Activated CD4-positive, CD25-positive, alpha-beta regulatory T cell treated with anti-CD3 and anti-CD28 coated beads, Interleukin-2, amount 50 U/mL, for 16 hours (primary cell): ENCODE measurements at regions not wholly inside any gene's neighbourhood (a gene's known extent, or its start where the extent isn't known, plus 50 kb on each side); places are given as distances from the start of the nearest gene placed in this dataset.

ENCODE experiments used
- DNase-seq: peaks from one replicate; pipeline ENCODE4 v3.0.0-alpha.2; 2020; ENCODE audit warnings: low read depth, low spot score

DNA sequence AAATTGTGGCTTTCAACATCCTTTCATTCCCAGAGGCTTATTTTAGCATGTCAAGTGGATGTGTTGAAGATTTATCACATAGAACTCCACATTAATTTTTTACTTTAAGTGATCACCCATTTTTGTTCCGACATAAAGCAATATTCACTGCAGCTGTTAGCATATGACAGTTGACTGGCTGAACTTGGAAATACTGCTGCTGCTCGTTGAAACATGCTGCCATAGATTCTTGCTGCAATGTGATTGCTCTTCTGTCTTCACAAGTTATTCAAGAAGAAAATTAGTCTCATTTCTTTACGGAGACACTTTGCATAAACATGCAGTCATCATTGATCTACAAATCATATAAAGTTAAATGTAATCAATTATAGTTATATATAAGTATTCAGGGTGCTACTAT, 248.4 kb downstream of the SAMD5 start:
- DNase-seq: no peak

DNA sequence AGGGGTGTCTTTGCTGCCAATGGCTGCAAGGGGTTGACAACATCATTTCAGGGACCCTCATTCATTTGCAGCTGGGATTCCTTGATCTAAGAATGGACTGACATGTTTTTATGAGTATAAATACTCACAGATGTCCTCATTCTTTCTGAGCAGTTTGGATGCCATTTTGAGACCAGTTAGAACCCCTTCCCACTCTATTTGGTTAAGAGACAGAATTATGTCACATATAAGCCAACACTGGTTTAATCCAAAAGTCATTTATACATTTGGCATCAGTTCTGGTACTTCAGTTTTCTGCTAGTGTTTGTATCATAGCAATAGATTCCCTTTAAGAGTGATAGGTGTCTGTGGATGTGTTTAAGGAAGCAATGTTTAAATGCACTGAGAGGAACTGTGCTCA, 248.8 kb downstream of the SAMD5 start:
- DNase-seq: no peak

DNA sequence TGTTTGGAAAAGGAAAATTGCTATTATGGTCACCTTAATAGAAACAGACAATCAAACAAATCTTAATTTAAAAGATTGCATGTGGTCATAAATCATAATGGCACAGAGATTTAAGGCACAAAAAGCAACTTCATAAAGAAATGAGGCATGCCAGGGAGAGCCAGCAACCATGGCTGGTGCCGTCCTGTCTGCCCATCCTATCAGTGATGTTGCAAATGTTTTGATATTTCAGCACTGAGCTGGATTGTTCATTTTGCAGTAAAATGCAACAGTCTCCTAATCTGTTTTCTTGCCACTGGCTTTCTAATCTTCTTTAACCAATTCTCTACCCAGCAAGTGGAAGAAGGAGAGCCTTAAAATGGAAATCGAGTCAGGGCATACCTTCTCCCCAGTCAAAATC, 249.8 kb downstream of the SAMD5 start:
- no peak for DNase-seq

DNA sequence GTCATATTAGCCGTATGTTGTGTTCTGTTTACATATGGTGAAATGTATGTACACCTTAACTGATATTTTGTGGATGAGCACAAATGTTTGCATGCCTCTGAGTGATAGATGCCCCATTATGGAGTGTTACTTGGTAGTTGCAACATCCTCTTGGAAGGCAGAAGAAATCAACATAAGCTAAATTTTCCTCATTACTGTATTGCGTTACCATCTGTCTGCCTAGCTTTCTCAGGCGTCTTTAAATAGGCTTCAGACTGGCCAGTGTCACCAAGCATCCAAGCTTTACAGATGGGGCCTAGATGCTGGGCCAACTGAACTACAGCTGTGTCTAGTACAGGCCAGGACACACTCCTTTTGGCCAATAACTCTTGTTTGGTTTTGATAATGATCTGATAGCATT, 250.6 kb downstream of the SAMD5 start:
- no peak for DNase-seq

DNA sequence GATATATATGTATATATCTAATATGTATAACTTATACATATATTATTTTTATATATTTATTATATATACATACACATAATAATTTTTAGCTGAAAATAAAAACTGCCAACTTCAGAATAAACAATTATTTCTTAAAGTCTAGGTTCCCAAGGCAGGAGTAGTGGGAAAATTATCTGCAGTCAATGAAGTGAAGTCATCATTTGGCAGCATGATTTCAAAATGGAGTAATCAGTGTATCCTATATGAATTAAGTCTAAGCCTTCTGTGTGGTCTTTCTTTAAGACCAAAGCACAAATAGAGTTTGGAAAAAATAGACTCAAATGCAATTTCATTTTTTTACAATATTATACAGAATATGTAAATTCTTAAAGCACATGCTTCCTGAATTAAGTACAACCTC, 251.0 kb downstream of the SAMD5 start:
- DNase-seq: no peak

DNA sequence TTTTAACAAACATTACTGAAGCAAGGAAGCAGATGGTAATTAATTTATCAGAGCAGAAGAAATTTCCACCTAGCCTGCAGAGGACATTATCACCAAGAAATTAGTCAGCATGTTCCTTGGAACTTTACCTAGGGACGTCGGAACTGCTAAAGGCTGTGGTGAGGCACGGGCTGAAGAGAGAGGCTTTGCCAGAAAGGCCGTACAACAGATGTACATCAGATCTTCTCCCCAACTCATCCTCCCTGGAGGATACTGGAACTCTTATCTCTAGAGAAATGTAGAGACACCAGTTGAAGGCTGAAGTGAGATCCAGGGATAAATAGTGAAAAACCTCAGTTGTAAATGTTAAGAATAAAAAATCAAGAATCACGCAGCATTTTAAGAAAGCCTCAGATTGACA, 257.1 kb downstream of the SAMD5 start:
- no peak for DNase-seq

DNA sequence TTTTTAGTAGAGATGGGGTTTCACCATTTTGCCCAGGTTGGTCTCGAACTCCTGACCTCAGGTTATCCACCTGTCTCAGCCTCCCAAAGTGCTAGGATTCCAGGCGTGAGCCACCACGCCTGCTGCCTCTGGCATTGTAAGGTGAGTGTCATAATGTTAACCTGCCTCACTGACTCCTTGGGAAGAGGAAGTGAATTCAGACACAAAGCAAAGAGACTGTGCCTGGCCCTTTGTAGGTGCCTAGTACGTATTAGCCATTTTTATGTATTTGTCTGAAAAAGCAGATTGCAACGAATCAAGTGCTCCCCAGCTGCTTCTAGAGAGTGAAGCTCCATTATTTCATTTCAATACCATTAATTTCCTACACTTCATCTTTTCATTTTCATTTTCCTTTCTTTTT, 260.5 kb downstream of the SAMD5 start:
- DNase-seq: no peak

DNA sequence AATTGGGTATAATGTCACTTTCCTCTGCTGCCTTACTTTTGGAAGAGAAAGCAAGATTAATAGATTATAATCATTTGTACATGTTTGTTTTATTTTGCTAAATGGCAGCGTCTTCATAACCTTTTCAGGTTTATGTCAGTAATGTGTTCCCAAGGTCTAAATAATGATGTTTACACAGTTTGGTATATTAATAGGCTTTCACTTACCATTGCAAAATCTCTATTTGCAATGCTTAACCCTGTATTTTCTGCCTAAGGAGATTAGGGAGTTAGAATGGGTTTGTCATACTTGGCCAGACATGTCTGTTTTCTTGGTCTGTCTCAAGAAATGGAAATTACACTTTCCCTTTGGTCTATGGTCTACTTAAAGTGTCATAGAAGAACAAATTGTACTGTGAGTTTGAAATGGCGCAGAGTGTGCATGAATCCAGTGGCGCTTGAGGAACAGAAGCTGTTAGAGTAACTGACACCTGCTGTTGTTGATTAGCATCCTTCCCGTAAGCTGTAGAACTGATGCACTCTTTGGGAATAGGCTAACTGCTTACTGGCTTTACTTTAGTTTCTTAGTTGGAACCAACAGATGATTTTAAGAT, 261.1 kb downstream of the SAMD5 start:
- no peak for DNase-seq

DNA sequence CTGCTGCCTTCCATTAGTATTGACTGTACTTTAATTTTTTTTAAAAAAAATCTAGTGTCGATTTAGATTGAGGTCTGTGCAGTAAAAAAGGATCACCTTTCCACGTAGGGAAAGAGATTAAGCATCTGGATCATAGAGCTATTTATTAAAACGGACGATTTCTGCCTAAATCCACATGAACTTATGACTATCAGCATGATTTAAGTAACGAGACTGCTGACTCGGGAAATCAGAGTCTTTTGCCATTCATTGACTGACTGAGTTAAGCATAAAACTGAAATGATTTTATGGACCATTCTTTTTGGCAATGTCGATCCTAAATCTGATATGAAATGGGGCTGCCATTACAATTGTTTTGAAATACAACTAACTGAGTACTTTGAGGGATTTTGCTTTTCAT, 261.7 kb downstream of the SAMD5 start:
- DNase-seq: no peak

DNA sequence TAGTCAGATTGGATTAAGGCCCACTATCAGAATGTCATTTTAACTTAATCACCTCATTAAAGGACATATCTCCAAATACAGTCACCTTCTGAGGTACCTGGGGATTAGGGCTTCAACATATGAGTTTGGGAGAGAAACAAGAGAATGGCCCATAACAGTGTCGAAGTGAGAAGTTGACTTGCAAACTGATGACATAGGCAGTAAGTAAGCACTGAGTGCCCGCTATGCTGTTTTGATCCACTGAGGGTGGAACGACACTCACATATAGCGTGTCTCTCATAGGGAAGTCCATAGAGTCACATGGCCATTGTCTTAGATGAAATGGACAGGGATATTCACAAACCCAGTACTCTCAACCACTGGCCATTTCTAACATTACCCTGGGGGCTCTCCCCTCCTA, 264.2 kb downstream of the SAMD5 start:
- DNase-seq: no peak

DNA sequence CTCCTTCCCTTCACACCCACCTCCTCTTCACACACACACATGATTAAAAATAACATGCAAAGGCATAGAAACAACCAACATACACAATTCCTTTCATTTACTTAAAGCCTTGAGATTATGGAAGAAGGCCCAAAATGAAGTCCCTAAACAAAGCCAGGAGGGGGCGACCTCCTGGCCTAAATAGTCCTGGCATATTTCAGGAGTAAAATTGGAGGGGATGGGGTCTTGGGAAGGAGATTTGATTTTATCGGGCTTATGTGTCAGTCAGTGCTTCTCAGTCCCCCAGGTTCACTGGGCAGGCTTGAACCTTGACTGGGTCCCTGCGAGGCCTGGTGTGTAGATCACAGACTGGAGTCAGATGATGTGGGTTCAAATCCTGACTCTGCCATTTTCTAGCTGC, 266.4 kb downstream of the SAMD5 start:
- no peak for DNase-seq

DNA sequence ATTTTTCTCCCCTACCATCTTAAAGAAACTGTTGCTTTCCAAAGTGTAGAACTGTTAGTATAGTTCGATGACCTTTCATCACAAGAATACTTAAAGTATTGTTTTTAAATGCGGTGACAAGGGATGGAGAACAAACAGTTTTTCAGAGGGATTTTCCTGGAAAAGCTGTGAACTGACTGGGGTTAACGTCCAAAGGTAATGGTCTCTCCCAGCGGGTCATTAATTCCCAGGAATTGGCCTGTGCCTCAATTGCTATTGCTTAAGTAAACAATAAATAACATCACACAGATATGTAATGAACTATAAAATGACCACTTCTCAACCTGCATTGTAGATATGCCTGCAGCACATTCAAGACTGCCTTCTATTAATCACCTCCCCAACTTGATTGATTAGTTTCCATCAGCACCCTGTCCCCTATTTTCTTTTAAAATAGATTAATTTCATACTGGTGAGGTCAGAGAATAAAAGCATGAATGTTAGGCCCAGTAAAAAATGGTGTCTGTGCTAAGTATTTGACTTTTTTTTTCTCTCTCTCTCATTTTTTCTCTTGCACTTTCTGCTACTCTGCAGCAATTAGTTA, 268.2 kb downstream of the SAMD5 start:
- DNase-seq: no peak

DNA sequence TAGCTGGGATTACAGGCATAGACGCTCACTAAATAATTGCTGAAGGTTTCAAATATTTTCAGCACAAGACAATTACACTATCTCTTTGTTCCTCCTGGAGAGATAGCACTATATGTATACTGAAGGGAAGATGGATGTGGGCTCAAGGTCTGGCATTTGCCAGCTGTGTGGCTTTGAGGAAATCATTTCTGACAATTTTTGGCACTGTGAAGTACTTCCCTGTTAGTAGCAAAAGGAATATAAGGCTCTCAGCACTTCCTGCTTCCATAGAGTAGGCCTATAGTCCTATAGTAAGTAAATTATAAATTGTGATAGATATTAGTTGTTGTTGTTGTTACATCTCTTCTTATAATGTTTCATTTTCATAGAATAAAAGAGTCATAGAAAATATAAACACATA, 271.1 kb downstream of the SAMD5 start:
- DNase-seq: no peak

DNA sequence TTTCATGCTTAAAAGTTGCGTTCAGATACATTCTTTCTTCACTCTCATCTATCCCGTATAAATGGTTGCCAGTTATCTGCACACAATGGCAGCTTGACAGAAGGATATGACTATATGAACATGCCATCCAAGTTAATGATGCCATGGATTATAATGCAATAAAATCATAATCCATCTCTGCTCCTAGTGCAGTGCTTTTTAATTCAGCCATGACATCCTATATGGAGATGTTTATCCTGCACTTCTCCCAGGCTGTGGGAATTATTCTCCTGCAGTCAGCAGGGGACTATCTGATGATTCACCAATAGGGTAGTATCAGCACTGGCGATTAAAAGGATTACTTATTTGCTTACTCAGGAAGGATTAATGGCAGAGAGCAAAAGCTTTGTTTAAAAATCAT, 273.8 kb downstream of the SAMD5 start:
- no peak for DNase-seq

DNA sequence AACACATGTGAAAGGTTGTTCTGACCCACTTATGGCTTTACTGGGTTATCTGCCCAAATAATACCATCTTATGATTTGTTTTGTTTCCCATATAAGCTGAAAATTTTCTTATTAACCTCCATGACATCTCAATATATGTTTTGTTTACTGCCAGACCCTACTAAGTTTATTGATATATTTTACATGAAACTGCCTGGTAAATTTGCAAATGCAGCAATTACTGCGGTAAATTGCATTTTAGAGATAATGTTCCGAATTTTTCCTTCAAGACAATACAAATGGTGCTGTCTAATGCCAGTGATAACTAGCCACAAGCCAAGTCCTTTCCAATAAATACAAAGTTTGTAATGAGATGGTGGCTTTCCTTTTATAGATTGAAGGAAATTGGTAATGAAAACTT, 275.9 kb downstream of the SAMD5 start:
- no peak for DNase-seq

DNA sequence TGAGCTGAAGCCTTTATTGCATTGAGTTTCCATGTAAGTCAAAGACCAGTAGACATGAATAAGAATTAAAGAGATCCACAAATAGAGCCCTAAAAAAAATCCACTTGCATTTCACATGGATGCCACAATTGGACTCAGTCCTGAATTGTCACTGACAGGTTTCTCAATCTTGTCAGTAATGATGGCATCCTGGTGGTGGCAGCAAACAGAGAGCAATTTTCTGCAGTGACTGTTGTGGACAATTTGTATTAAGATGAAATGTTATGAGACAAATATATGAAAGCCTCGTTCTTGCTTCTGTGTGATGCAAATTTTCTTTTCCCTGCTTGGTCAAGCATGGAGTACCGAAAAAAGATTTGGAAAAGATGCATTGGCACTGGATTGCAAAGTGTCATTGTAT, 278.9 kb downstream of the SAMD5 start:
- no peak for DNase-seq

DNA sequence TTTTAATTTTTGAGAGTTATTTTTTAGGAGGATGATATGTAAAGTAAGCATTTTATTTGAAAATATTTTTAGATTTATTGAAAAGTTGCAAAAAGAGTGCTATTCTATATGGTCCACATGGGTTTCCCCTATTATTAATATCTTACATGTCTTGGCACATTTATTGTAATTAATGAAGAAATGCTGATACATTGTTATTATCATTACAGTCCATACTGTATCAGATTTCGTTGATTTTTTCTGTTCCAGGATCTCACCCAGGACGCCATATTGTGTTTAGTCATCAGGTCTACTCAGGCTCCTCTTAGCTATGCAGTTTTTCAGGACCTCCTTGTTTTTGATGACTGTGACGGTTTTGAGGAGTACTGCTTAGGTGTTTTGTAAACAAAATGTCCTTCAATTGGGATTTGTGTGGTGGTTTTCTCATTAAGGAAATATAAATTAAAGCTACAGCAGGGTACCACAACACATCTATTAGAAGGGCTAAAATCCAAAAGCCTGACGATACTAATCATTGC, 281.0 kb downstream of the SAMD5 start:
- DNase-seq: no peak

DNA sequence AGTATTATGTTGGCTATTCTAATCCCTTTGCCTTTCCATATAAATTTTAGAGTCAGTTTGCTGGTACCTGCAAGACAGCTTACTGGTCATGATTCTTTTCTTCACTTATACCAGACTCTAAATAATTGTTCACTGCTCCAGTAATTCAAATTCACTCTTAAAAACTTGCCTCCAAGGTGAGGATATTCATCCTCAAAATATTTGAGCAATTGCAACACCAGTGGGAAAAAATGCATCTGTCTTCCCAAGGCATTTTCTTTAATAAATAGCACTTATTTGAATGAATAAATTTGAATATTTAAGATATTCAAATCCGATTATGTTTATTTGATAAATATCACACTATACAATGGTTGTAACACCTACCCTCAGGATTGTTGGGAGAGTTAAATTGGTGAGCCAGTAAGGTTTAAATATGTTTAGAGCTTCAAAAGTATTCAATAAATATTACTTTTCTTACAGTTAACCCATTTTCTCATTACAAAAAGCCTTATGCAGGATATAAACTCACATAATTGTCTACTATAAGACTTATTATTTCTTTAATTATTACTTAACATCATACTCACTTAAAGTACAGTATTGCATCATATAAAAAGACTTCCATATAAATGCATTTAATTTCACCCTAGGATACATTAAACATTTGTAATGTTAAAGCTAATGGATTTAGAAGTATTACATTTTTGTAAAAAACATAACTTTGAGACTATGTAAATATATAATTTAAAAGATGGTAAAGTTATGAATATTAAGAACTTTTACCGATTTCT, 285.6 kb downstream of the SAMD5 start:
- DNase-seq: no peak

DNA sequence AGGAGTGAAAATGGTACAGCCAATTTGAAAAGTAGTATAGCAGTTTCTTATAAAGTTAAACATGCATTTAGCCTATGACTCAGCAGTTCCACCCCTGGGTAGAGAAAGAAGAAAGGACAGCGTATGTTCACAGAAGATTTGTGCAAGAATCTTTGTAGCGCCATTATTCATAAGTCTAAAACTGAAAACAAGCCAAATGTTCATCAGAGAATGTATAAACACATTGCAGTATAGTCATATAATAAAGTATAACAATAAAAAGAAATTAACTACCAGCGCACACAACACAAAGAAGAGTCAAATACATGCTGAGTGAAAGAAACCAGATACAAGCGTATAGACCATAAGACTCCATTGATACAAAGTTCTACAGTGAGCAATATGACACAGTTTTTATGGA, 294.0 kb downstream of the SAMD5 start:
- DNase-seq: no peak

DNA sequence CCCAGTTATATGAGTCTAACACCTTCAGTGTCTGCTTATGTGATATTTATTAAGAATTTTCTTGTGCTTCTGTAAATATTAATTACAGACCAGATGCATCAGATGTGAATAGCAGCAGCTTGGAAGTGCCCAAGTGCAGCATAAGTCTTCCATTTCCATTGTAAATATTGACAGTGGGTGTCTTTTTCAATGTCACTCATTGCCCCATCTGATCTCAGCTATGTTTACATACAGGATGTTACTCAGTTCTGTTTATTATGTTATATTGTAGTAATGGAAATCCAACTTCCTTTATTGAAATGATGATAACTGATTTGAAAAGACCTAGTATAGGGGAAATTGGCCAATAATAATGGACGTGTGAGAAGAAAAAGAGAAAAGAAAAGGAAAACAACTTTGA, 296.7 kb downstream of the SAMD5 start:
- no peak for DNase-seq

DNA sequence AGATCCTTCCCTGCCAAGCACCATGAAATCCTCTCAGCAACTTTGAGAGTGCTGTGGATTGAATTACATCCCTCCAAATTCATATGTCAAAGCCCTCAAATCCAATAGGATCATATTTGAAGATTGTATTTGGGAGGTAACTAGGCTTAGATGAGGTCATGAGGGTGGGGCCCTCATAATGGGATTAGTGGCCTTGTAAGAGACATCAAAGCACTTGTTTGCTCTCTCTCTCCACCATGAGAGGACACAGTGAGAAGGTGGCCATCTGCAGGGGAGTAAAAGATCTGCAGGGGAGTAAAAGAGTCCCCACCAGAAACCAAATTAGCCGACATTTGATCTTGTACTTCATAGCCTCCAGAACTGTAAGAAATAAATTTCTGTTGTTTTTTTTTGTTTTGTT, 298.2 kb downstream of the SAMD5 start:
- DNase-seq: no peak

DNA sequence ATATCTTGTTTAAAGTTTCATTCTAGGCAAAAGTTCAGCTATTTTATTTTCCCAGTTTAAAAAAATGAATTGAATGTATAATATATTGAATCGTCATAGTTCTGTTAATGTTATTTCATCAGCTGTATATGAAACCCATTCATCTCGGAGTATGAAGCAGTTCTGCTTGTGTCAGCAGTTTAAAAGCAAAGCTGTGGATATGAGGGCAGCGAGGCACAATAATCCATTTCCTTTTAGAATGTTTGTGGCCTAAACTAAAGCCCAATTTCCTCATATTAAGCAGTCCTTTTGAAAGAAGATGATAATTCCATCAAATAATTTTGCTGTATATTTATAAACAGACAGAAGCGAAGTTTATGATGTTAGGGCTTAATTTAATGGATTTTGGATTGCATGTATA, 300.1 kb downstream of the SAMD5 start:
- DNase-seq: no peak

DNA sequence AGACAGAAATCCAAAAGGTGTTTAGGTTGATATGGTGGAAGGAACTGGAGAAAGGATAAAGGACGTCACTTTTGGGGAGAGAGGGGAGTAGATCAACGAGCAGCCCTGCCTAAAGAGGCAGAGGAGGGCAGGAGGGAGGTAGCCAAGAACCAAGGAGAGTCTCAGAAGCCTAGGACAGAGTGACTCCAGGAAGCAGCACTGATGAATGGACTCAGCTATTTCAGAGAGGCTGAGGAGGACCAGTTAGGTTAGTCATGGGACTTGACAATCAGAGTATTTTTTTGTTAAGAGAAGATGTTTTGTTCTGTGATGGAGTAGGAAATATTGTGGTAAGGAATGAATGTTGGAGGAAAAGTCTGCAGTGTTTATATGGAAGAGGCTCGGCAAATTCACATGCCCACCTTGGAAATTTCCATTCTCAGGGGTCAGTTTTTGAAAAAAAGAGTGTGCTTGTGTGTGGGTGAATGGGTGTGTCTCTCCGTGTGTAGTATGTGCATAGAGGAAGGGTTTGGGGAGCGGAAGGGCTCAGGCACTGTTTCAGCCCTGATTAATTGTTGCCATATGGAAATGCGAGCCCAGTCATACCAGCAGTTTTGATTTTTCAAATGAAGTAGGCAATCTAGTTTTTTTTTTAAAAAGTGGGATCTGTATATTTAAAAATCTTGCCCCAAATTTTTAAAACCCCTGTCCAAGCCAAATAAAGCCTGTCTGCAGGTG, 303.6 kb downstream of the SAMD5 start:
- no peak for DNase-seq
